WTC11 (cell line): ENCODE measurements at regions not wholly inside any gene's neighbourhood (a gene's known extent, or its start where the extent isn't known, plus 50 kb on each side); places are given as distances from the start of the nearest gene placed in this dataset.
A peak's percentile ranks its signal among the peaks of the same experiment; 100 is the strongest.

Source experiments
- ATAC-seq: fragments of 200-7000 bp; cut with Tn5 transposase; 2 replicates; pipeline ENCODE4 v1.10.0; 2021; ENCODE audit warnings: mild to moderate bottlenecking, moderate library complexity
- CTCF ChIA-PET: fragments of 300-600 bp; sonication (Branson Sonifier 250); formaldehyde crosslinking; loops from one replicate; lab custom pipeline; 2021; ENCODE audit warnings: antibody characterized with exemption; lab: Charles Lee
- POLR2A ChIA-PET: fragments of 350-600 bp; sonication (Branson Sonifier 250); formaldehyde crosslinking; loops from one replicate; lab custom pipeline; 2021; ENCODE audit warnings: antibody characterized with exemption; lab: Charles Lee
- DNase-seq: peaks from one replicate; pipeline ENCODE4 v3.0.0; 2021; ENCODE audit warnings: low spot score
- H3K27ac Mint-ChIP-seq: 2 replicates; pipeline ENCODE4 v1.8.0; 2021; ENCODE audit warnings: mixed read lengths
- H3K27me3 Mint-ChIP-seq: 2 replicates; pipeline ENCODE4 v1.8.0; 2021; ENCODE audit warnings: low read depth, mild to moderate bottlenecking, moderate library complexity, mixed read lengths
- H3K36me3 Mint-ChIP-seq: 2 replicates; pipeline ENCODE4 v1.8.0; 2021; ENCODE audit warnings: mixed read lengths
- H3K4me1 Mint-ChIP-seq: 2 replicates; pipeline ENCODE4 v1.8.0; 2022; ENCODE audit warnings: mixed read lengths
- H3K4me3 Mint-ChIP-seq: 2 replicates; pipeline ENCODE4 v1.8.0; 2021; ENCODE audit warnings: mild to moderate bottlenecking, moderate library complexity, mixed read lengths
- H3K9me3 Mint-ChIP-seq: 2 replicates; pipeline ENCODE4 v1.8.0; 2021; ENCODE audit warnings: mixed read lengths
- EMX1 ChIP-seq: fragments of 250-450 bp; sonication (Bioruptor Pico); IDR thresholded peaks from 2 replicates; pipeline ENCODE4 v1.8.0; 2021; ENCODE audit warnings: mild to moderate bottlenecking
- ETV6 ChIP-seq: sonication (generic); formaldehyde crosslinking; IDR thresholded peaks from 2 replicates; pipeline ENCODE4 v1.8.1; 2022; ENCODE audit warnings: mild to moderate bottlenecking, missing genetic modification reagents
- MYBL2 ChIP-seq: sonication (generic); formaldehyde crosslinking; IDR thresholded peaks from 2 replicates; pipeline ENCODE4 v1.8.1; 2023; ENCODE audit warnings: mild to moderate bottlenecking, moderate library complexity, missing genetic modification reagents
- NFE2L1 ChIP-seq: sonication (generic); formaldehyde crosslinking; IDR thresholded peaks from 2 replicates; pipeline ENCODE4 v1.8.1; 2023; ENCODE audit warnings: missing genetic modification reagents
- OVOL2 ChIP-seq: fragments of 250-450 bp; sonication (Bioruptor Pico); IDR thresholded peaks from 2 replicates; pipeline ENCODE4 v1.9.0; 2021; ENCODE audit warnings: mild to moderate bottlenecking, borderline replicate concordance
- RELA ChIP-seq: sonication (generic); formaldehyde crosslinking; IDR thresholded peaks from 2 replicates; pipeline ENCODE4 v1.8.1; 2022; ENCODE audit warnings: missing genetic modification reagents, mild to moderate bottlenecking, borderline replicate concordance
- RORB ChIP-seq: fragments of 250-450 bp; sonication (Bioruptor Pico); IDR thresholded peaks from 2 replicates; pipeline ENCODE4 v1.9.0; 2021; ENCODE audit warnings: mild to moderate bottlenecking
- SP1 ChIP-seq: sonication (generic); formaldehyde crosslinking; conservative IDR thresholded peaks from 2 replicates; pipeline ENCODE4 v1.8.1; 2022; ENCODE audit warnings: missing genetic modification reagents
- TEAD1 ChIP-seq: sonication (generic); formaldehyde crosslinking; IDR thresholded peaks from 2 replicates; pipeline ENCODE4 v1.8.0; 2022; ENCODE audit warnings: mild to moderate bottlenecking, missing genetic modification reagents
- TEAD4 ChIP-seq: sonication (generic); formaldehyde crosslinking; IDR thresholded peaks from 2 replicates; pipeline ENCODE4 v1.8.0; 2022; ENCODE audit warnings: mild to moderate bottlenecking, missing genetic modification reagents
- TP53 ChIP-seq: sonication (generic); formaldehyde crosslinking; IDR thresholded peaks from 2 replicates; pipeline ENCODE4 v1.8.1; 2023; ENCODE audit warnings: mild to moderate bottlenecking, missing genetic modification reagents
- ZNF423 ChIP-seq: fragments of 250-450 bp; sonication (Bioruptor Pico); IDR thresholded peaks from 2 replicates; pipeline ENCODE4 v2.1.2; 2022; ENCODE audit warnings: mild to moderate bottlenecking, moderate library complexity
- TF ChIP-seq, protein P1 (sequence below): fragments of 200-600 bp; IDR thresholded peaks from 2 replicates; pipeline ENCODE4 v1.8.0; 2022; ENCODE audit warnings: antibody characterized with exemption
- TF ChIP-seq, protein P2 (sequence below): sonication (generic); formaldehyde crosslinking; IDR thresholded peaks from 2 replicates; pipeline ENCODE4 v1.8.1; 2023; ENCODE audit warnings: mild to moderate bottlenecking, missing genetic modification reagents, moderate library complexity
- TF ChIP-seq, protein P3 (sequence below): sonication (generic); formaldehyde crosslinking; IDR thresholded peaks from 2 replicates; pipeline ENCODE4 v1.8.0; 2022; ENCODE audit warnings: mild to moderate bottlenecking, missing genetic modification reagents
- TF ChIP-seq, protein P4 (sequence below): sonication (generic); formaldehyde crosslinking; IDR thresholded peaks from 2 replicates; pipeline ENCODE4 v1.8.0; 2023; ENCODE audit warnings: mild to moderate bottlenecking, missing genetic modification reagents
- TF ChIP-seq, protein P5 (sequence below): sonication (generic); formaldehyde crosslinking; IDR thresholded peaks from 2 replicates; pipeline ENCODE4 v1.8.0; 2023; ENCODE audit warnings: missing genetic modification reagents, mild to moderate bottlenecking, borderline replicate concordance
- TF ChIP-seq, protein P6 (sequence below): sonication (generic); formaldehyde crosslinking; conservative IDR thresholded peaks from 2 replicates; pipeline ENCODE4 v1.8.1; 2022; ENCODE audit warnings: mild to moderate bottlenecking, missing genetic modification reagents
- TF ChIP-seq, protein P7 (sequence below): sonication (generic); formaldehyde crosslinking; IDR thresholded peaks from 2 replicates; pipeline ENCODE4 v1.8.1; 2022; ENCODE audit warnings: low read depth, mild to moderate bottlenecking, moderate library complexity, missing genetic modification reagents, borderline replicate concordance
- TF ChIP-seq, protein P8 (sequence below): fragments of 250-450 bp; sonication (Bioruptor Pico); IDR thresholded peaks from 2 replicates; pipeline ENCODE4 v1.9.0; 2021; ENCODE audit warnings: moderate library complexity, mild to moderate bottlenecking, inconsistent platforms, borderline replicate concordance

DNA sequence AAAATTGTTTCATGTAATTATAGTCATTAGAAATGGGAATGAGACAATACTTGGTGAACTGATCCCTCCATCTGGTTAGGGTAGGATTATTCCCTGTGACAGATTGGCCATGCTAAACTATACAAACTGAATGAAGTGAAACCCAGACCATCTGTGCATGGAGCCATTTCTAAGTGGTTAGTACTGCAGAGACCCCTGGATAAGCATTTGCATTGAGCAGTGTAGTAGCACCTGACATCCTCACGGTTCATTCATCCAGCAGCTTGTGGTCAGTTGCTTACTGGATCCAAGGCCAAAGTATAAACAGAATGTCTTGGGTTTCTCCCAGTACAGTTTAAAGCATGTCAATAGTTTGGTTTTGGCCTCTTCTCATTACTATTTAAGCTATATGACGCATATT lies 93.8 kb upstream of the ARHGAP42 start:
- H3K27me3 Mint-ChIP-seq: no peaks in the 10 kb centered on the region
- H3K9me3 Mint-ChIP-seq: no peaks in the 10 kb centered on the region

DNA sequence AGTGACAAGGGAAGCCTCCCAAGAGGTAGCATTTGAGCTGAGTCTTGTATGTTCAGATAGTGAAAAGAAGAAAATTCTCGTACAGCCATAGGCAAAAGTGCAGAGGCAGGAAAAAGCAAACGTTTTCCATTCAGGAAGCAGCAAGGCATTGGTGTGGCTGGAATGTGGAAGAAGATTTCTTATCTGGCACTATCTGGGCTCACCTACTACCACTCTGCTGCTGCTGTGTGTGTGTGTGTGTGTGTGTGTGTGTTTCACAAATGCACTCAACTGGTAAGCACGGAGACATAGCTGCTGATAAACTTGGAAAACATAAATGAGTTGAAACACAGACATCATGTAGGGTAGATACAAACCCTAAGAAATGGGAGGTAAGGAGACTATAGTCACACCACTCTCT lies 92.8 kb upstream of the ARHGAP42 start:
- H3K27ac Mint-ChIP-seq: no peak overlapping the region
- POLR2A ChIA-PET: no interaction called here
- TF ChIP-seq OVOL2 (CRISPR knock-in tag) (no peak), SP1 (no peak), MYBL2 (CRISPR knock-in tag) (no peak), TEAD1 (CRISPR knock-in tag) (no peak), TEAD4 (CRISPR knock-in tag) (no peak)
- TF ChIP-seq, protein P1, sequence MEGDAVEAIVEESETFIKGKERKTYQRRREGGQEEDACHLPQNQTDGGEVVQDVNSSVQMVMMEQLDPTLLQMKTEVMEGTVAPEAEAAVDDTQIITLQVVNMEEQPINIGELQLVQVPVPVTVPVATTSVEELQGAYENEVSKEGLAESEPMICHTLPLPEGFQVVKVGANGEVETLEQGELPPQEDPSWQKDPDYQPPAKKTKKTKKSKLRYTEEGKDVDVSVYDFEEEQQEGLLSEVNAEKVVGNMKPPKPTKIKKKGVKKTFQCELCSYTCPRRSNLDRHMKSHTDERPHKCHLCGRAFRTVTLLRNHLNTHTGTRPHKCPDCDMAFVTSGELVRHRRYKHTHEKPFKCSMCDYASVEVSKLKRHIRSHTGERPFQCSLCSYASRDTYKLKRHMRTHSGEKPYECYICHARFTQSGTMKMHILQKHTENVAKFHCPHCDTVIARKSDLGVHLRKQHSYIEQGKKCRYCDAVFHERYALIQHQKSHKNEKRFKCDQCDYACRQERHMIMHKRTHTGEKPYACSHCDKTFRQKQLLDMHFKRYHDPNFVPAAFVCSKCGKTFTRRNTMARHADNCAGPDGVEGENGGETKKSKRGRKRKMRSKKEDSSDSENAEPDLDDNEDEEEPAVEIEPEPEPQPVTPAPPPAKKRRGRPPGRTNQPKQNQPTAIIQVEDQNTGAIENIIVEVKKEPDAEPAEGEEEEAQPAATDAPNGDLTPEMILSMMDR: no peak
- TF ChIP-seq, protein P2, sequence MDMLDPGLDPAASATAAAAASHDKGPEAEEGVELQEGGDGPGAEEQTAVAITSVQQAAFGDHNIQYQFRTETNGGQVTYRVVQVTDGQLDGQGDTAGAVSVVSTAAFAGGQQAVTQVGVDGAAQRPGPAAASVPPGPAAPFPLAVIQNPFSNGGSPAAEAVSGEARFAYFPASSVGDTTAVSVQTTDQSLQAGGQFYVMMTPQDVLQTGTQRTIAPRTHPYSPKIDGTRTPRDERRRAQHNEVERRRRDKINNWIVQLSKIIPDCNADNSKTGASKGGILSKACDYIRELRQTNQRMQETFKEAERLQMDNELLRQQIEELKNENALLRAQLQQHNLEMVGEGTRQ (CRISPR knock-in tag): no peak
- TF ChIP-seq, protein P3, sequence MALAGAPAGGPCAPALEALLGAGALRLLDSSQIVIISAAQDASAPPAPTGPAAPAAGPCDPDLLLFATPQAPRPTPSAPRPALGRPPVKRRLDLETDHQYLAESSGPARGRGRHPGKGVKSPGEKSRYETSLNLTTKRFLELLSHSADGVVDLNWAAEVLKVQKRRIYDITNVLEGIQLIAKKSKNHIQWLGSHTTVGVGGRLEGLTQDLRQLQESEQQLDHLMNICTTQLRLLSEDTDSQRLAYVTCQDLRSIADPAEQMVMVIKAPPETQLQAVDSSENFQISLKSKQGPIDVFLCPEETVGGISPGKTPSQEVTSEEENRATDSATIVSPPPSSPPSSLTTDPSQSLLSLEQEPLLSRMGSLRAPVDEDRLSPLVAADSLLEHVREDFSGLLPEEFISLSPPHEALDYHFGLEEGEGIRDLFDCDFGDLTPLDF (CRISPR knock-in tag): no peak
- TF ChIP-seq, protein P4, sequence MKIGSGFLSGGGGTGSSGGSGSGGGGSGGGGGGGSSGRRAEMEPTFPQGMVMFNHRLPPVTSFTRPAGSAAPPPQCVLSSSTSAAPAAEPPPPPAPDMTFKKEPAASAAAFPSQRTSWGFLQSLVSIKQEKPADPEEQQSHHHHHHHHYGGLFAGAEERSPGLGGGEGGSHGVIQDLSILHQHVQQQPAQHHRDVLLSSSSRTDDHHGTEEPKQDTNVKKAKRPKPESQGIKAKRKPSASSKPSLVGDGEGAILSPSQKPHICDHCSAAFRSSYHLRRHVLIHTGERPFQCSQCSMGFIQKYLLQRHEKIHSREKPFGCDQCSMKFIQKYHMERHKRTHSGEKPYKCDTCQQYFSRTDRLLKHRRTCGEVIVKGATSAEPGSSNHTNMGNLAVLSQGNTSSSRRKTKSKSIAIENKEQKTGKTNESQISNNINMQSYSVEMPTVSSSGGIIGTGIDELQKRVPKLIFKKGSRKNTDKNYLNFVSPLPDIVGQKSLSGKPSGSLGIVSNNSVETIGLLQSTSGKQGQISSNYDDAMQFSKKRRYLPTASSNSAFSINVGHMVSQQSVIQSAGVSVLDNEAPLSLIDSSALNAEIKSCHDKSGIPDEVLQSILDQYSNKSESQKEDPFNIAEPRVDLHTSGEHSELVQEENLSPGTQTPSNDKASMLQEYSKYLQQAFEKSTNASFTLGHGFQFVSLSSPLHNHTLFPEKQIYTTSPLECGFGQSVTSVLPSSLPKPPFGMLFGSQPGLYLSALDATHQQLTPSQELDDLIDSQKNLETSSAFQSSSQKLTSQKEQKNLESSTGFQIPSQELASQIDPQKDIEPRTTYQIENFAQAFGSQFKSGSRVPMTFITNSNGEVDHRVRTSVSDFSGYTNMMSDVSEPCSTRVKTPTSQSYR (CRISPR knock-in tag): no peak

More for the DNA sequence above, 93.8 kb upstream of the ARHGAP42 start:
- DNase-seq (no peak), ATAC-seq (peak; percentile 59)
- Mint-ChIP-seq H3K4me3 (no peak overlapping the region), H3K36me3 (no peaks in the 10 kb centered on the region), H3K27ac (no peak overlapping the region), H3K4me1 (no peaks in the 10 kb centered on the region)
- ChIA-PET POLR2A (no interaction called here), CTCF (no interaction called here)
- TF ChIP-seq TP53 (CRISPR knock-in tag) (no peak), ETV6 (CRISPR knock-in tag) (no peak), ZNF423 (CRISPR knock-in tag) (no peak), RORB (no peak), RELA (CRISPR knock-in tag) (no peak), EMX1 (CRISPR knock-in tag) (no peak), NFE2L1 (CRISPR knock-in tag) (no peak)
- TF ChIP-seq, protein P5, sequence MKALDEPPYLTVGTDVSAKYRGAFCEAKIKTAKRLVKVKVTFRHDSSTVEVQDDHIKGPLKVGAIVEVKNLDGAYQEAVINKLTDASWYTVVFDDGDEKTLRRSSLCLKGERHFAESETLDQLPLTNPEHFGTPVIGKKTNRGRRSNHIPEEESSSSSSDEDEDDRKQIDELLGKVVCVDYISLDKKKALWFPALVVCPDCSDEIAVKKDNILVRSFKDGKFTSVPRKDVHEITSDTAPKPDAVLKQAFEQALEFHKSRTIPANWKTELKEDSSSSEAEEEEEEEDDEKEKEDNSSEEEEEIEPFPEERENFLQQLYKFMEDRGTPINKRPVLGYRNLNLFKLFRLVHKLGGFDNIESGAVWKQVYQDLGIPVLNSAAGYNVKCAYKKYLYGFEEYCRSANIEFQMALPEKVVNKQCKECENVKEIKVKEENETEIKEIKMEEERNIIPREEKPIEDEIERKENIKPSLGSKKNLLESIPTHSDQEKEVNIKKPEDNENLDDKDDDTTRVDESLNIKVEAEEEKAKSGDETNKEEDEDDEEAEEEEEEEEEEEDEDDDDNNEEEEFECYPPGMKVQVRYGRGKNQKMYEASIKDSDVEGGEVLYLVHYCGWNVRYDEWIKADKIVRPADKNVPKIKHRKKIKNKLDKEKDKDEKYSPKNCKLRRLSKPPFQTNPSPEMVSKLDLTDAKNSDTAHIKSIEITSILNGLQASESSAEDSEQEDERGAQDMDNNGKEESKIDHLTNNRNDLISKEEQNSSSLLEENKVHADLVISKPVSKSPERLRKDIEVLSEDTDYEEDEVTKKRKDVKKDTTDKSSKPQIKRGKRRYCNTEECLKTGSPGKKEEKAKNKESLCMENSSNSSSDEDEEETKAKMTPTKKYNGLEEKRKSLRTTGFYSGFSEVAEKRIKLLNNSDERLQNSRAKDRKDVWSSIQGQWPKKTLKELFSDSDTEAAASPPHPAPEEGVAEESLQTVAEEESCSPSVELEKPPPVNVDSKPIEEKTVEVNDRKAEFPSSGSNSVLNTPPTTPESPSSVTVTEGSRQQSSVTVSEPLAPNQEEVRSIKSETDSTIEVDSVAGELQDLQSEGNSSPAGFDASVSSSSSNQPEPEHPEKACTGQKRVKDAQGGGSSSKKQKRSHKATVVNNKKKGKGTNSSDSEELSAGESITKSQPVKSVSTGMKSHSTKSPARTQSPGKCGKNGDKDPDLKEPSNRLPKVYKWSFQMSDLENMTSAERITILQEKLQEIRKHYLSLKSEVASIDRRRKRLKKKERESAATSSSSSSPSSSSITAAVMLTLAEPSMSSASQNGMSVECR (CRISPR knock-in tag): no peak
- TF ChIP-seq, protein P6, sequence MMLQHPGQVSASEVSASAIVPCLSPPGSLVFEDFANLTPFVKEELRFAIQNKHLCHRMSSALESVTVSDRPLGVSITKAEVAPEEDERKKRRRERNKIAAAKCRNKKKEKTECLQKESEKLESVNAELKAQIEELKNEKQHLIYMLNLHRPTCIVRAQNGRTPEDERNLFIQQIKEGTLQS: no peak
- TF ChIP-seq, protein P7, sequence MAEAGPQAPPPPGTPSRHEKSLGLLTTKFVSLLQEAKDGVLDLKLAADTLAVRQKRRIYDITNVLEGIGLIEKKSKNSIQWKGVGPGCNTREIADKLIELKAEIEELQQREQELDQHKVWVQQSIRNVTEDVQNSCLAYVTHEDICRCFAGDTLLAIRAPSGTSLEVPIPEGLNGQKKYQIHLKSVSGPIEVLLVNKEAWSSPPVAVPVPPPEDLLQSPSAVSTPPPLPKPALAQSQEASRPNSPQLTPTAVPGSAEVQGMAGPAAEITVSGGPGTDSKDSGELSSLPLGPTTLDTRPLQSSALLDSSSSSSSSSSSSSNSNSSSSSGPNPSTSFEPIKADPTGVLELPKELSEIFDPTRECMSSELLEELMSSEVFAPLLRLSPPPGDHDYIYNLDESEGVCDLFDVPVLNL (CRISPR knock-in tag): no peak
- TF ChIP-seq, protein P8, sequence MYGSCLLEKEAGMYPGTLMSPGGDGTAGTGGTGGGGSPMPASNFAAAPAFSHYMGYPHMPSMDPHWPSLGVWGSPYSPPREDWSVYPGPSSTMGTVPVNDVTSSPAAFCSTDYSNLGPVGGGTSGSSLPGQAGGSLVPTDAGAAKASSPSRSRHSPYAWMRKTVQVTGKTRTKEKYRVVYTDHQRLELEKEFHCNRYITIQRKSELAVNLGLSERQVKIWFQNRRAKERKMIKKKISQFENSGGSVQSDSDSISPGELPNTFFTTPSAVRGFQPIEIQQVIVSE: no peak
- TF ChIP-seq, protein P3 (CRISPR knock-in tag): no peak

More for the DNA sequence above, 92.8 kb upstream of the ARHGAP42 start:
- Mint-ChIP-seq H3K4me1 (no peaks in the 10 kb centered on the region), H3K27me3 (no peaks in the 10 kb centered on the region), H3K36me3 (no peaks in the 10 kb centered on the region), H3K9me3 (no peaks in the 10 kb centered on the region), H3K4me3 (no peak overlapping the region)
- CTCF ChIA-PET: no interaction called here
- no peak for ATAC-seq
- no peak for DNase-seq
